ENCODE measurements at regions not wholly inside any gene's neighbourhood (a gene's known extent, or its start where the extent isn't known, plus 50 kb on each side); places are given as distances from the start of the nearest gene placed in this dataset.
"Not testable (repeated sequence)": the region's sequence is repeated elsewhere in the genome, so short reads cannot be mapped to it uniquely, and the experiment has no call there.

GRCh38 chr16:56032072-56032471, 156.9 kb upstream of the CES5A start:
- DNase-seq (ENCODE audit: low read depth, low spot score) = no peak

GRCh38 chr16:56029026-56029425, 153.9 kb upstream of the CES5A start:
- H3K27ac ChIP-seq = no peak overlapping the region
- DNase-seq (ENCODE audit: low read depth, low spot score) = no peak

More at GRCh38 chr16:56032072-56032471, 156.9 kb upstream of the CES5A start:
- no peak overlapping the region for H3K27ac ChIP-seq

GRCh38 chr16:56022818-56023217, 147.6 kb upstream of the CES5A start:
- H3K27ac ChIP-seq = no peak overlapping the region
- no peak for DNase-seq (ENCODE audit: low read depth, low spot score)

- H3K27ac ChIP-seq = no peak overlapping the region
- DNase-seq (ENCODE audit: low read depth, low spot score) = no peak
Measured at GRCh38 chr16:56019274-56019673, 144.1 kb upstream of the CES5A start.

GRCh38 chr16:56013962-56014552, 138.9 kb upstream of the CES5A start:
- no peak overlapping the region for H3K27ac ChIP-seq
- peak; percentile 12 for DNase-seq (ENCODE audit: low read depth, low spot score)

- H3K27ac ChIP-seq = no peak overlapping the region
- DNase-seq (ENCODE audit: low read depth, low spot score) = no peak
Measured at GRCh38 chr16:56012482-56012811, 137.3 kb upstream of the CES5A start.

GRCh38 chr16:56011808-56012481, 136.8 kb upstream of the CES5A start:
- no peak for DNase-seq (ENCODE audit: low read depth, low spot score)
- H3K27ac ChIP-seq = no peak overlapping the region

GRCh38 chr16:56005958-56006357, 130.8 kb upstream of the CES5A start:
- no peak for DNase-seq (ENCODE audit: low read depth, low spot score)
- no peak overlapping the region for H3K27ac ChIP-seq

- no peak overlapping the region for H3K27ac ChIP-seq
- DNase-seq (ENCODE audit: low read depth, low spot score) = no peak
Measured at GRCh38 chr16:55999683-56000082, 124.5 kb upstream of the CES5A start.

- DNase-seq (ENCODE audit: low read depth, low spot score) = no peak
- no peak overlapping the region for H3K27ac ChIP-seq
Measured at GRCh38 chr16:55993088-55993487, 117.9 kb upstream of the CES5A start.

GRCh38 chr16:55992551-55992950, 117.4 kb upstream of the CES5A start:
- no peak overlapping the region for H3K27ac ChIP-seq
- no peak for DNase-seq (ENCODE audit: low read depth, low spot score)

- DNase-seq (ENCODE audit: low read depth, low spot score) = no peak
Measured at GRCh38 chr16:55991843-55992242, 116.7 kb upstream of the CES5A start.

GRCh38 chr16:55989569-55989907, 114.4 kb upstream of the CES5A start:
- DNase-seq (ENCODE audit: low read depth, low spot score) = no peak
- H3K27ac ChIP-seq = no peak overlapping the region

More at GRCh38 chr16:55991843-55992242, 116.7 kb upstream of the CES5A start:
- no peak overlapping the region for H3K27ac ChIP-seq

GRCh38 chr16:55988850-55989568, 113.8 kb upstream of the CES5A start:
- not testable (repeated sequence) for H3K27ac ChIP-seq; DNase-seq (ENCODE audit: low read depth, low spot score)

- H3K27ac ChIP-seq = no peak overlapping the region
- no peak for DNase-seq (ENCODE audit: low read depth, low spot score)
Measured at GRCh38 chr16:55988013-55988412, 112.8 kb upstream of the CES5A start.

GRCh38 chr16:55982597-55982996, 107.4 kb upstream of the CES5A start:
- no peak for DNase-seq (ENCODE audit: low read depth, low spot score)
- no peak overlapping the region for H3K27ac ChIP-seq

- H3K27ac ChIP-seq = no peak overlapping the region
- DNase-seq (ENCODE audit: low read depth, low spot score) = no peak
Measured at GRCh38 chr16:55981557-55981956, 106.4 kb upstream of the CES5A start.

GRCh38 chr16:55976815-55977214, 101.6 kb upstream of the CES5A start:
- no peak overlapping the region for H3K27ac ChIP-seq
- DNase-seq (ENCODE audit: low read depth, low spot score) = no peak

GRCh38 chr16:55971447-55971846, 96.3 kb upstream of the CES5A start:
- DNase-seq (ENCODE audit: low read depth, low spot score) = no peak
- no peak overlapping the region for H3K27ac ChIP-seq

GRCh38 chr16:55968221-55968620, 93.0 kb upstream of the CES5A start:
- DNase-seq (ENCODE audit: low read depth, low spot score) = no peak

GRCh38 chr16:55964923-55965475, 89.8 kb upstream of the CES5A start:
- H3K27ac ChIP-seq = peak overlapping the region; percentile 33
- DNase-seq (ENCODE audit: low read depth, low spot score) = no peak

More at GRCh38 chr16:55968221-55968620, 93.0 kb upstream of the CES5A start:
- no peak overlapping the region for H3K27ac ChIP-seq

All from epithelial cell of prostate (primary cell).